Epithelial cell of esophagus (primary cell): ENCODE measurements at regions not wholly inside any gene's neighbourhood (a gene's known extent, or its start where the extent isn't known, plus 50 kb on each side); places are given as distances from the start of the nearest gene placed in this dataset.

Experiments used
- DNase-seq: peaks from one replicate; pipeline ENCODE4 v3.0.0; 2010; ENCODE audit warnings: low read depth
- H3K4me3 ChIP-seq: 2 replicates; pipeline ENCODE4 v1.5.1; 2011; ENCODE audit warnings: mild to moderate bottlenecking, low read length, control low read depth
- TF ChIP-seq, protein P1 (sequence below): IDR thresholded peaks from 2 replicates; pipeline ENCODE4 v1.5.1; 2011; ENCODE audit warnings: low read depth, mild to moderate bottlenecking, low read length, control low read depth, inconsistent platforms; ENCODE audit not compliant: insufficient read depth; ENCODE audit errors: missing control alignments

GRCh38 chr14:42854061-42854460 is 1247.4 kb downstream of the LRFN5 start:
- DNase-seq, result no peak
- TF ChIP-seq, protein P1, sequence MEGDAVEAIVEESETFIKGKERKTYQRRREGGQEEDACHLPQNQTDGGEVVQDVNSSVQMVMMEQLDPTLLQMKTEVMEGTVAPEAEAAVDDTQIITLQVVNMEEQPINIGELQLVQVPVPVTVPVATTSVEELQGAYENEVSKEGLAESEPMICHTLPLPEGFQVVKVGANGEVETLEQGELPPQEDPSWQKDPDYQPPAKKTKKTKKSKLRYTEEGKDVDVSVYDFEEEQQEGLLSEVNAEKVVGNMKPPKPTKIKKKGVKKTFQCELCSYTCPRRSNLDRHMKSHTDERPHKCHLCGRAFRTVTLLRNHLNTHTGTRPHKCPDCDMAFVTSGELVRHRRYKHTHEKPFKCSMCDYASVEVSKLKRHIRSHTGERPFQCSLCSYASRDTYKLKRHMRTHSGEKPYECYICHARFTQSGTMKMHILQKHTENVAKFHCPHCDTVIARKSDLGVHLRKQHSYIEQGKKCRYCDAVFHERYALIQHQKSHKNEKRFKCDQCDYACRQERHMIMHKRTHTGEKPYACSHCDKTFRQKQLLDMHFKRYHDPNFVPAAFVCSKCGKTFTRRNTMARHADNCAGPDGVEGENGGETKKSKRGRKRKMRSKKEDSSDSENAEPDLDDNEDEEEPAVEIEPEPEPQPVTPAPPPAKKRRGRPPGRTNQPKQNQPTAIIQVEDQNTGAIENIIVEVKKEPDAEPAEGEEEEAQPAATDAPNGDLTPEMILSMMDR, result no peak
- H3K4me3 ChIP-seq, result no peak overlapping the region

- no peak overlapping the region for H3K4me3 ChIP-seq
- TF ChIP-seq, protein P1, result no peak
- no peak for DNase-seq
These were observed 1242.0 kb downstream of the LRFN5 start for GRCh38 chr14:42848652-42849051.

- no peak for DNase-seq
- no peak overlapping the region for H3K4me3 ChIP-seq
- TF ChIP-seq, protein P1, result no peak
These were observed 1208.1 kb downstream of the LRFN5 start for GRCh38 chr14:42814817-42815216.

- no peak overlapping the region for H3K4me3 ChIP-seq
- TF ChIP-seq, protein P1, result no peak
- DNase-seq, result no peak
These were observed 1200.2 kb downstream of the LRFN5 start for GRCh38 chr14:42806909-42807315.

DNA sequence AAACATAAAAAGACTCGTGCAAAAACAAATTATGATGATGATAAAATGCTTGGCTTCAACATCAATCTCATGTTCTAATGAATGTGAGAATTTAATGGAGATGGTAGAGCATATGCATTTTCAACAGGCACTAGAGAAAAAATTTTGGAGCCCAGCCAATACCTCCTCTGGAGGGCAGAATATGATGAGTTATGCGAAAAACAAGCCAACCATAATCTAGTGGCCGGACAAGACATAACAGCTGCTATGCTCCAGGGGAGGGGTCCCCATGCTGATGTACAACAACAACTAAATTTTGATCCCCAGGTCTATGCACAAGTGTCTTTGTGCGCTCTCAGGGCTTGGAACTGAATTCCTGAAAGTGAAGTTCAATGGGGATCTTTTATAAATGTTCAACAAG is 1197.5 kb downstream of the LRFN5 start:
- no peak overlapping the region for H3K4me3 ChIP-seq
- TF ChIP-seq, protein P1, result no peak
- DNase-seq, result no peak

- no peak overlapping the region for H3K4me3 ChIP-seq
- no peak for DNase-seq
- TF ChIP-seq, protein P1, result no peak
These were observed 1195.7 kb downstream of the LRFN5 start for GRCh38 chr14:42802346-42802745.

- TF ChIP-seq, protein P1, result no peak
- no peak overlapping the region for H3K4me3 ChIP-seq
- DNase-seq, result no peak
These were observed 1185.5 kb downstream of the LRFN5 start for GRCh38 chr14:42792166-42792565.
